ENCODE measurements at regions not wholly inside any gene's neighbourhood (a gene's known extent, or its start where the extent isn't known, plus 50 kb on each side); places are given as distances from the start of the nearest gene placed in this dataset.

DNA sequence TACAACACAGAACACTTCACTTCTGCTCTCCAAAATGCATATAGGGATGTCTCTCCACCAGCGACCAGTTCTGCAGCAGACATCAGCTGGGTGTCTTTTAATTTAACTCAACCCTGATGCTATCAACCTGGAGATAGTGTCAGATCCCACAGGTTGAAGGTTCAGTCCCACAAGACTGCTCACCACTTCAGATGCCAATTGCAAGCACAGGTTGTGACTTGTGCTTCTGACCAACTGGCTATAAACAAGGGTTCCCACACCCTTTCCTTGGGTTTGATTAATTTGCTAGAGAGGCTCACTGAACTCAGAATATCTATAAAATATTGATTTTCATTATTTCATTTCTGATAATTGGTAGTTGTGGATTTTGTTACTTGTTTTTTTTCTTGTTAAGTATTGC is 177.4 kb upstream of the HS3ST1 start:
- no peak for TF ChIP-seq EP300 (IDR thresholded peaks at IDR 0.05)
- TF ChIP-seq, protein P1, sequence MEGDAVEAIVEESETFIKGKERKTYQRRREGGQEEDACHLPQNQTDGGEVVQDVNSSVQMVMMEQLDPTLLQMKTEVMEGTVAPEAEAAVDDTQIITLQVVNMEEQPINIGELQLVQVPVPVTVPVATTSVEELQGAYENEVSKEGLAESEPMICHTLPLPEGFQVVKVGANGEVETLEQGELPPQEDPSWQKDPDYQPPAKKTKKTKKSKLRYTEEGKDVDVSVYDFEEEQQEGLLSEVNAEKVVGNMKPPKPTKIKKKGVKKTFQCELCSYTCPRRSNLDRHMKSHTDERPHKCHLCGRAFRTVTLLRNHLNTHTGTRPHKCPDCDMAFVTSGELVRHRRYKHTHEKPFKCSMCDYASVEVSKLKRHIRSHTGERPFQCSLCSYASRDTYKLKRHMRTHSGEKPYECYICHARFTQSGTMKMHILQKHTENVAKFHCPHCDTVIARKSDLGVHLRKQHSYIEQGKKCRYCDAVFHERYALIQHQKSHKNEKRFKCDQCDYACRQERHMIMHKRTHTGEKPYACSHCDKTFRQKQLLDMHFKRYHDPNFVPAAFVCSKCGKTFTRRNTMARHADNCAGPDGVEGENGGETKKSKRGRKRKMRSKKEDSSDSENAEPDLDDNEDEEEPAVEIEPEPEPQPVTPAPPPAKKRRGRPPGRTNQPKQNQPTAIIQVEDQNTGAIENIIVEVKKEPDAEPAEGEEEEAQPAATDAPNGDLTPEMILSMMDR (IDR thresholded peaks at IDR 0.05), result no peak
- TF ChIP-seq POLR2A (IDR thresholded peaks at IDR 0.05), result no peak
- no peak for TF ChIP-seq POLR2AphosphoS5 (IDR thresholded peaks at IDR 0.05)
